ENCODE measurements at regions not wholly inside any gene's neighbourhood (a gene's known extent, or its start where the extent isn't known, plus 50 kb on each side); places are given as distances from the start of the nearest gene placed in this dataset.

- TF ChIP-seq ZFX (IDR thresholded peaks at IDR 0.05) (no peak), RAD21 (IDR thresholded peaks at IDR 0.05; ENCODE audit: low read depth) (no peak)
These were observed 1605.7 kb upstream of the SLC10A2 start for GRCh38 chr13:104671901-104672300.

Measured in HCT116 (cell line).